H4 (cell line): ENCODE measurements at regions not wholly inside any gene's neighbourhood (a gene's known extent, or its start where the extent isn't known, plus 50 kb on each side); places are given as distances from the start of the nearest gene placed in this dataset.

Experiments
- DNase-seq: peaks from one replicate; pipeline ENCODE4 v3.0.0-alpha.2; 2015; ENCODE audit warnings: low spot score

DNA sequence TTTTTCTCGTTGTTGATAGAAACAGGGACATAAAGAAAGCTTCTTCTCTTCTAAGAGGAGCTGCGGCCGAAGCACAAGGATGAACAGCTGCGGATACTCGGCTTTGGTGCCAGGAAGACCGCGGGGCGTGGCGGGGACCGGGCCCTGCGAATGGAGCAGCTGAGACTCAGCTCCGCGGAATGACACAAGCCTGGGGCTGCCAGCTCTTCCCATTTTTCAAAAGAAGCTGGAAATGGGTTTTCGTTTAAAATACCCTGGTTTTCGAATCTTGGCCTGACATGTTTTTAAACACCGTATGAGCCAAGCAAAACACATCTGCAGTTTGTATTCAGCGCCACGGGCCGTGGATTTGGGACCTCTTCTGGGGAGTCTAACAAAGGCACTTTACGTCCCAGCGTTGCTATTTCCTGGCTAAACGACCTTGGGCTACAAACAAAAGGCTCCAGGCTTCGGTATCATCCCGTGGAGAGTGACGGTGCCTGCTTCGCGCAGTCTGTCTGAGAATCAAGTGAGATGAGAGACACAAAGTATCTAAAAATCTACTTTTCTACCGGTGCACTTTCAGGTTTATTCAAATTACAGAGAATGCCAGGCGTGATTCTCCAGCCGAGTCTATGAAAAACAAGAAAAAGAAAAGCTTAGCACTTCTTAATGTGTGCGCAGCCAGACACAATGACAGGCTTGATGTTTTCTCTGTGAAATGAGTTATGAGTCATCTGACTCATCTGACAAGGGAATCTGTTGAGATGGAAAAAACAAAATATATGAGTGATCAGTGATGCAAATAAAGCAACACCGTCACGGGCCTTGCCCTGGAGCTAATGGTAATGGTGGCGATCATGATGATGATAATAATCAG, 114.0 kb upstream of the TMEM132D start:
- no peak for DNase-seq

- DNase-seq = no peak
Measured at GRCh38 chr12:130018614-130019013, 114.8 kb upstream of the TMEM132D start.

GRCh38 chr12:130026608-130027176, 122.9 kb upstream of the TMEM132D start:
- peak; percentile 29 for DNase-seq

- DNase-seq = no peak
Measured at GRCh38 chr12:130027798-130028197, 124.0 kb upstream of the TMEM132D start.

GRCh38 chr12:130029151-130029550, 125.3 kb upstream of the TMEM132D start:
- no peak for DNase-seq

DNA sequence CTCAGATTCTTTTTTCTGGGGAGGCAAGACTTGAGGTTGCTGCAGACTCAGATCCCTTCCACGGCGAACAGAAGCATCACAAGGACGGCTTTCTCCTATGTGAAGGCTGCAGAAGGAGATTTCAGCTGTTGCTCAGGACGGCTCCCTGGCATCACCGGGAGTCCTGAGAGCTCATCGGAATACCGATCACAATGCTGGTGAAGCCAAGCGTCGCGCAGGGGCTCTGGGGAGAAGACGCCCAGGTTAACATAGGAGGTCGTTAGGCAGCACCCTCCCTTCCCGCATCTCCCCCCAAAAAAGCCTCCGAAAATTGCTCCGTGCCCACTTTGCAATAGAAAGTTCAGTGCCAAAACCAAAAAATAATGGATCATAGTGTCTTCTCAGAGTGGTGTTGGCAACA, 127.2 kb upstream of the TMEM132D start:
- no peak for DNase-seq

GRCh38 chr12:130031571-130032189, 127.9 kb upstream of the TMEM132D start:
- peak; percentile 44 for DNase-seq

DNA sequence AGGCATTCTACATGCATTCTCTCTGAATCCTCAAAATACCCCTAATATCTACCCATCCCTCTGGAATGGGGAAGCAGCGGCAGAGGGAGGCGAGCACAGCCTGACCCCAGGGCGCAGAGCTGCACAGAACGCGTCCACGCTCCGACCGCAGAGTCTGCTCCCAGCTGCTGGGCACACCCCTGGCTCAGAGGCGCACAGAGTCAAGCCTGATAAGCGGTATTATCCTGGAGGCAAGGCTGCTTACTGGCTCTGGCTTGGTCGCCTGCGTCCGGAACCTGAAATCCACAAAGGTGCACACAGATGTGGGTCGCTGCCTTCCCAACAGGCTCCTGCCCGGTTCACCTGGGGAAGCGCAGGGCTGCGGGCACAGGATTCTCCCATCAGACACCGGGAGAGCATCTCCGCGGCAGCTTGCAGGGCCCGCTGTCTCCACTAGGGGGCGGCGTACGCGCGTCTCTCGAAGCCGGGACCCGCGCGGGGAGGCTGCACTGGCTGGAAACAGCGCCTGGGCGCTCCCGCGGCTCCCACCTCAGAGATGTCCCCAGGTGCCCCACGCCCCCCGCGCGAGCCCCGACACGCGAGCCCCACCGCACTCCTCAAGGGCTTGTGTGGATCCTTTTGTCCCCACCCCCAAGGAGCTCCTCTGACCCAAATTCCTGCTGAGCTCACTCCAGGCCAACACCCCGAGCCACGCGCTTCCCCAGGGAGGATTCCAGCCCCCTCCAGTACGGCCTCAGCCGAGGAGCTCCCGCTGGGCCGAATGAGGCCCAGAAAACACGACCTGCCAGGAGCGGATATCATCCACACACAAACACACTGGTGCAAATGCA, 120.1 kb upstream of the FZD10 start:
- DNase-seq = no peak

DNA sequence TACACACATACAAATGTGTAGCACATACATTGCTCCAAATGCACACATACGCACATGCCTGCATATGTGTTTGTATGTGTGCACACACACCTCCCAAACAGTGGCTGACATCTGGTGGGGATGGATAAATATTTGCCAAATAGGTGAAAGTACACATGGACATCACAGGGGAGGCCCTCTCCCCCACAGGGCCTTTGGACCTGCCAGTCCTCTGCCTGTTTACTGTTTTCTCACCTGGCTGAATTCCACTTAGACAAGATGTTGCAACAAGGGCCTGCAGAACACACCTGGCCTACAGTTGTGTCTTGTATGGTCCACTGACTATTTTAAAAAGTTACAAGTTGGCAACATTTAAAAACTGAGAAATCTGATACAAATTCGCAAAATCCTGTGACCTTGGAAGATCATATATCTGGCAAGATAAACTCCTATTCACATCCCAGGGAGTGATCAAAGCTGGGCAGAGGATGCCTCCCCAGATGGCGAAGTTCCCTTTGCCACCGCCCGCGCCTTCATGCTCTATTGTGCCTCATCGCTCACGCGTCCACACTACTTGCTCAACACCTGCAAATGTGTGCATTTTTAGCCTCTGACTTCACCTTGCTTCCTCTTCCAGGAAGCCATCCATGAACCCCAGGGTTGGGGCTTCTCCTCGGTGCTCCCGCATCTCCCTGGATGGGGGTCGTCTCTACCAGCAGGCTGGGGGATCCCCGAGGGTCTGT, 118.4 kb upstream of the FZD10 start:
- no peak for DNase-seq

- DNase-seq = no peak
Measured at GRCh38 chr12:130044991-130045621, 117.2 kb upstream of the FZD10 start.

GRCh38 chr12:130049666-130050065, 112.6 kb upstream of the FZD10 start:
- no peak for DNase-seq

DNA sequence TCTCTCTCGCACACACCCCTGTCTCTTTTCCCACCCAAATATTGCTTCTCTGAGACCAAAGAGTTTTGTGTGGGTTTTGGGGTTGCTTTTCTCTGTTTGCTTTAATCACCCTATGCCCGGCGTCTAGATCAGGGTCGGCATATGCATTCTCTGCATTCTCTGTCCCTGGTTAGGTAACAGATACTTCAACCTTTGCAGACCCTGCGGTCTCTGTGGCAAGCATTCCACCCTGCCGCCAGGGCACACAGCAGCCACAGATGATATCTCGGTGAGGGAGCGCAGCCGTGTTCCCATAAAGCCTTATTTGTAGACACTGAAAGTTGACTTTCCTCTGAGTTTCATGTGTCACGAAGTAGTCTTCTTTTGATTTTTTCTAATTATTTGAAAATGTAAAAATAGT, 110.4 kb upstream of the FZD10 start:
- DNase-seq = peak; percentile 23

GRCh38 chr12:130053651-130054069, 108.6 kb upstream of the FZD10 start:
- DNase-seq = no peak

DNA sequence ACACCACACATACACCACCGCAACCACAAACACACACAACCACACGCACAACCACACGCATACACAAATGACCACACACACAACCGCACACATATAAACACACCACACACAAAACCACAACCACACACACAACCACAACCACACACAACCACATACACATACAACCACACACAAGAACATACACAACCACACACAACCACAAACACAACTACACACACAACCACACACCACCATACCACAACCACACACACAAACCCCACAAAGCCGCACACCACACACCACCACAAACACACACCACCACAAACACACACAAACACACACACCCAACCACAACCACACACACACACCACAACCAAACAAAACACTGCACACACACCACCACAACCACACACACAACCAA, 107.5 kb upstream of the FZD10 start:
- DNase-seq = no peak

GRCh38 chr12:130058926-130059472, 103.3 kb upstream of the FZD10 start:
- DNase-seq = no peak

DNA sequence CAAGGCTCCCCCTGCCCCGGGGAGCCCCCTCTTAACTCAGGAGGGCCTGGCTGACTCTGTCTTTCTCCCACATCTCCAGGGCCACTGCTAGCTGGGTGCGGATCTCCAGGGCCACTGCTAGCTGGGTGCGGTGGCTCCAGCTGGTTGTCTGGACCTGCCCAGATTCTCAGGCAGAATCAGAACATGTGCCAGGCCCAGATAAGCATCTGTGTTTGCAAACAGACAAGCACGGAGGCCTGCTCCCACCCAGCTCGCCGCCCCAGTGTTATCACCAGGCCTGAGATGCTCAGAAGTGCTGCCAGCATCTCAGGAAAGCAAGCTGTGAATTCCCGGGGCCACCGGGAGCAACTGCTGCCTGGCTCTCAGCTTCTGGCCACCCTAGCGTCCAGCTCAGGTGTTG, 98.4 kb upstream of the FZD10 start:
- no peak for DNase-seq

DNA sequence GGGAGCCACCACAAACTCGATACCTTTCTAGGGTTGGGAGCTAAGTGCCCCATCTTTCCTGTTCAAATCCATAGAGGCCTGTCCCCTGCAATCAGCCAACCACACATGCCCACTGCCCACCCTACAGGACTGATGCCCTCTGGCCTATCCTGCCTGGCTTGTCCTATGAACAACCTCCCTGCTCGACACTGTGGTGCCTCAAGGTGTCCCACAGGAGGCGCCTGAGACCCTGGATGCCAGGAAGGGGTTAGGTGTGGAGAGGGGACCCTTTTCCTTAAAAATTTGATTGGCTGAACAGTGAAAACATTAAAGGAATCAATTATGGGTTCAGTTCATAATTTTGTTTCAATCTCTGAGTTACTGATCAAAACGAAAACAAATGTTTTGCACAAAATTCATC, 97.3 kb upstream of the FZD10 start:
- DNase-seq = no peak

- DNase-seq = no peak
Measured at GRCh38 chr12:130066742-130067141, 95.5 kb upstream of the FZD10 start.

DNA sequence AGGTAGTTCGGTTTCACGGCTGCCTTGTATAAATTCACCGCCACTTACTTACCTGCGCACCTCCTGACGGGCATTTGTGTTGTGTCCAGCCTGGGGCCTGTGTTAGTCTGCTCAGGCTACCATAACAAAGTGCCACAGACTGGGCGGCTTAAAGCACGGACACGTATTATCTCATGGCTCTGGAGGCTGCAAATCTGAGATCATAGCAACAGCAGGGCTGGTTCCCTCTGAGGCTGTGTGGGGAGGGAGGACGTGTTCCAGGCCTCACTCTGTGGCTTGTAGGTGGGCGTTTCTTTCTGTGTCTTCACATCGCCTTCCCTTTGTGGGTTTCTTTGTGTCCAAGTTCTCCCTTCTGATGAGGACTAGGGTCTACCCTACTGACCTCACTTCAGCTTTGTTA, 93.5 kb upstream of the FZD10 start:
- no peak for DNase-seq

- no peak for DNase-seq
Measured at GRCh38 chr12:130070126-130070611, 92.1 kb upstream of the FZD10 start.

GRCh38 chr12:130073721-130074120, 88.5 kb upstream of the FZD10 start:
- DNase-seq = no peak
